GM12878 (cell line): ENCODE measurements at regions not wholly inside any gene's neighbourhood (a gene's known extent, or its start where the extent isn't known, plus 50 kb on each side); places are given as distances from the start of the nearest gene placed in this dataset.

Experiments used
- ATAC-seq: fragments of 200-7000 bp; cut with Tn5 transposase; 3 replicates; pipeline ENCODE4 v1.9.1; 2020; ENCODE audit warnings: mild to moderate bottlenecking, moderate library complexity
- BruUV-seq: library from RNA; stranded (reverse); fragments of 400-500 nt; replicated peaks from 2 replicates; lab custom pipeline; 2021; lab: Mats Ljungman, UMichigan
- CTCF ChIA-PET: fragments of 300-600 bp; sonication (Branson Sonifier 250); formaldehyde crosslinking; extraction: SDS; loops from one replicate; lab custom pipeline; 2021; ENCODE audit warnings: inconsistent platforms; lab: Yijun Ruan, JAX
- POLR2A ChIA-PET: fragments of 350-600 bp; formaldehyde crosslinking; extraction: SDS; loops from one replicate; lab custom pipeline; 2021; ENCODE audit warnings: inconsistent platforms; lab: Charles Lee
- RAD21 ChIA-PET: fragments of 300-600 bp; sonication (Branson Sonifier 250); formaldehyde crosslinking; loops from one replicate; lab custom pipeline; 2023; ENCODE audit warnings: antibody characterized with exemption; ENCODE audit not compliant: unreplicated experiment; lab: Charles Lee
- SMC1A ChIA-PET: fragments of 300-600 bp; sonication (Branson Sonifier 250); formaldehyde crosslinking; loops from one replicate; lab custom pipeline; 2023; ENCODE audit not compliant: unreplicated experiment, uncharacterized antibody; lab: Charles Lee
- DNase-seq: peaks from one replicate; pipeline ENCODE4 v3.0.0-alpha.2; 2011; ENCODE audit warnings: low read depth, low spot score
- FAIRE-seq: peaks from 3 replicates; lab custom pipeline; 2011; peaks lifted over from hg19 to GRCh38; lab: Jason Lieb, UNC
- H2AFZ ChIP-seq: 2 replicates; pipeline ENCODE4 v1.6.0; 2011; ENCODE audit warnings: low read depth, low read length, control low read depth; ENCODE audit not compliant: control insufficient read depth
- H3K27ac ChIP-seq: 2 replicates; pipeline ENCODE4 v1.5.1; 2011; ENCODE audit warnings: control low read depth; ENCODE audit not compliant: control insufficient read depth, insufficient read depth
- H3K27me3 ChIP-seq, 2 experiments: replicated peaks in 1 of 2; 2 replicates each; pipeline versions ENCODE4 v1.6.0 to v1.6.1; 2011; ENCODE audit warnings: low read length in 1 of 2; ENCODE audit not compliant: control insufficient read depth in 2 of 2, insufficient read depth in 2 of 2
- H3K36me3 ChIP-seq, 2 experiments: 2 replicates each; pipeline ENCODE4 v1.5.1; 2011; ENCODE audit warnings: low read length in 1 of 2; ENCODE audit not compliant: control insufficient read depth in 2 of 2, insufficient read depth in 2 of 2
- H3K4me1 ChIP-seq: 2 replicates; pipeline ENCODE4 v1.6.1; 2011; ENCODE audit warnings: mild to moderate bottlenecking, low read length, moderate library complexity, mixed read lengths; ENCODE audit not compliant: control insufficient read depth, insufficient read depth
- H3K4me2 ChIP-seq: 2 replicates; pipeline ENCODE4 v1.6.0; 2011; ENCODE audit warnings: control low read depth; ENCODE audit not compliant: control insufficient read depth, insufficient read depth
- H3K4me3 ChIP-seq: fragments of 200-600 bp; sonication (generic); 2 replicates; pipeline ENCODE4 v1.5.1; 2016
- H3K79me2 ChIP-seq: 2 replicates; pipeline ENCODE4 v1.6.0; 2011; ENCODE audit warnings: low read length; ENCODE audit not compliant: control insufficient read depth, insufficient read depth
- H3K9ac ChIP-seq: 2 replicates; pipeline ENCODE4 v1.8.0; 2011; ENCODE audit warnings: low read length, control low read depth, mixed read lengths; ENCODE audit not compliant: control insufficient read depth, insufficient read depth
- H3K9me3 ChIP-seq: replicated peaks from 3 replicates; pipeline ENCODE4 v1.5.1; 2011; ENCODE audit warnings: mild to moderate bottlenecking, low read length; ENCODE audit not compliant: control insufficient read depth, insufficient read depth
- H4K20me1 ChIP-seq: 2 replicates; pipeline ENCODE4 v1.6.0; 2011; ENCODE audit not compliant: control insufficient read depth, insufficient read depth
- CBX5 ChIP-seq: sonication (generic); IDR thresholded peaks from 2 replicates; pipeline ENCODE4 v1.6.1; 2016; ENCODE audit warnings: low read depth, moderate library complexity, mild to moderate bottlenecking, inconsistent platforms
- CUX1 ChIP-seq: IDR thresholded peaks from 2 replicates; pipeline ENCODE4 v1.6.1; 2012; ENCODE audit warnings: improper control_type of control experiment, low read depth, low read length; ENCODE audit not compliant: insufficient replicate concordance
- IKZF1 ChIP-seq: fragments of 450-650 bp; conservative IDR thresholded peaks from 2 replicates; pipeline ENCODE4 v1.6.1; 2017; ENCODE audit warnings: antibody characterized with exemption, mild to moderate bottlenecking
- NFIC ChIP-seq: IDR thresholded peaks from 2 replicates; pipeline ENCODE4 v1.6.1; 2012; ENCODE audit warnings: low read depth, mild to moderate bottlenecking, inconsistent platforms, low read length, moderate library complexity
- PBX3 ChIP-seq: IDR thresholded peaks from 2 replicates; pipeline ENCODE4 v1.6.1; 2011; ENCODE audit warnings: mild to moderate bottlenecking, low read depth, low read length, moderate library complexity; ENCODE audit not compliant: insufficient replicate concordance
- STAT1 ChIP-seq: fragments of 450-650 bp; conservative IDR thresholded peaks from 2 replicates; pipeline ENCODE4 v1.6.1; 2014; ENCODE audit warnings: antibody characterized with exemption, mild to moderate bottlenecking
- TCF7 ChIP-seq: IDR thresholded peaks from 2 replicates; pipeline ENCODE4 v1.6.1; 2014; ENCODE audit warnings: antibody characterized with exemption, borderline replicate concordance
- WGBS: methylation state at CpG from one replicate; pipeline ENCODE4 v1.1.6; 2016; ENCODE audit warnings: low lambda C conversion rate; ENCODE audit not compliant: insufficient replicate concordance, insufficient coverage; ENCODE audit errors: missing lambda C conversion rate; 5-methylcytosine and 5-hydroxymethylcytosine counted together
- in situ Hi-C: fragments of 300-500 bp; cut with MboI; formaldehyde crosslinking; loops from 9 replicates; pipeline ENCODE4 v1.14.3; 2018; ENCODE audit warnings: mixed read lengths
- intact Hi-C: fragments of 100-400 bp; cut with micrococcal nuclease; formaldehyde crosslinking; loops from one replicate; pipeline ENCODE4 v1.14.2; 2022; ENCODE audit not compliant: unreplicated experiment

- TF ChIP-seq NFIC (no peak), STAT1 (no peak), PBX3 (no peak), CUX1 (no peak), CBX5 (no peak), TCF7 (no peak), IKZF1 (no peak)
- intact Hi-C loops: no loop called here
- WGBS: 38% methylated on average over 19 of the region's 19 CpGs
- no peak overlapping the region for H3K4me3 ChIP-seq
- H4K20me1 ChIP-seq: no peaks in the 10 kb centered on the region
- ChIA-PET SMC1A (no interaction called here), POLR2A (no interaction called here), CTCF (interaction anchor here (0.7 kb wide), 1 partner anchor 111 kb away, joined by 3 read pairs; no protein-coding TSS in a partner anchor), RAD21 (no interaction called here)
- H3K4me2 ChIP-seq: no peak overlapping the region
- in situ Hi-C loops: no loop called here
- BruUV-seq: no TSS peak
- H3K27me3 ChIP-seq: no peaks in the 10 kb centered on the region
- FAIRE-seq (no peak), ATAC-seq (no peak), DNase-seq (no peak)
- H3K79me2 ChIP-seq: no peaks in the 10 kb centered on the region
- H3K27ac ChIP-seq: no peak overlapping the region
- H3K36me3 ChIP-seq: no peaks in the 10 kb centered on the region
- H3K9ac ChIP-seq: no peak overlapping the region
- no peaks in the 10 kb centered on the region for H3K9me3 ChIP-seq
- H3K4me1 ChIP-seq: no peaks in the 10 kb centered on the region
- H2AFZ ChIP-seq: no peak overlapping the region
These were observed 62.8 kb upstream of the LAPTM4A start for GRCh38 chr2:20113986-20114938.
